DOHH2 (cell line): ENCODE measurements at regions not wholly inside any gene's neighbourhood (a gene's known extent, or its start where the extent isn't known, plus 50 kb on each side); places are given as distances from the start of the nearest gene placed in this dataset.

ENCODE experiments used
- H3F3A ChIP-seq: fragments of 200-600 bp; sonication (generic), shearing (Covaris generic); 2 replicates; pipeline ENCODE4 v1.6.0; 2016; ENCODE audit warnings: antibody characterized with exemption, mild to moderate bottlenecking; ENCODE audit not compliant: control insufficient read depth, insufficient read depth
- H3K27ac ChIP-seq: fragments of 200-600 bp; sonication (generic); 2 replicates; pipeline ENCODE4 v1.5.1; 2014; ENCODE audit warnings: low read depth, mild to moderate bottlenecking, low read length, moderate library complexity
- H3K27me3 ChIP-seq: fragments of 200-600 bp; sonication (generic); 2 replicates; pipeline ENCODE4 v1.6.1; 2014; ENCODE audit warnings: mild to moderate bottlenecking, low read length, mixed read lengths; ENCODE audit not compliant: control insufficient read depth
- H3K36me3 ChIP-seq: fragments of 200-600 bp; sonication (generic); 2 replicates; pipeline ENCODE4 v1.6.1; 2014; ENCODE audit warnings: mild to moderate bottlenecking, low read length, moderate library complexity, mixed read lengths; ENCODE audit not compliant: control insufficient read depth
- H3K4me1 ChIP-seq: fragments of 200-600 bp; sonication (generic); 2 replicates; pipeline ENCODE4 v1.6.1; 2014; ENCODE audit warnings: mild to moderate bottlenecking, low read length, mixed read lengths; ENCODE audit not compliant: control insufficient read depth
- H3K4me2 ChIP-seq: fragments of 200-600 bp; sonication (generic); 2 replicates; pipeline ENCODE4 v1.6.0; 2014; ENCODE audit warnings: mild to moderate bottlenecking, low read length, moderate library complexity
- H3K4me3 ChIP-seq: fragments of 200-600 bp; sonication (generic); 2 replicates; pipeline ENCODE4 v1.5.1; 2014; ENCODE audit warnings: mild to moderate bottlenecking, low read length, mixed read lengths
- H3K79me2 ChIP-seq: fragments of 200-600 bp; sonication (generic); 2 replicates; pipeline ENCODE4 v1.6.1; 2014; ENCODE audit warnings: mild to moderate bottlenecking, low read length, mixed read lengths; ENCODE audit not compliant: control insufficient read depth
- H3K9me2 ChIP-seq: fragments of 200-600 bp; sonication (generic); replicated peaks from 2 replicates; pipeline ENCODE4 v1.6.1; 2014; ENCODE audit warnings: mild to moderate bottlenecking, low read length, mixed read lengths; ENCODE audit not compliant: control insufficient read depth
- H3K9me3 ChIP-seq: fragments of 200-600 bp; sonication (generic); 2 replicates; pipeline ENCODE4 v1.6.1; 2014; ENCODE audit warnings: antibody characterized with exemption, low read length, mixed read lengths; ENCODE audit not compliant: control insufficient read depth, insufficient read depth
- H4K20me1 ChIP-seq: fragments of 200-600 bp; sonication (generic); 2 replicates; pipeline ENCODE4 v1.6.0; 2014; ENCODE audit warnings: low read depth, mild to moderate bottlenecking, antibody characterized with exemption, low read length, moderate library complexity; ENCODE audit not compliant: control insufficient read depth, insufficient read depth
- CTCF ChIP-seq: fragments of 200-600 bp; sonication (generic); IDR thresholded peaks from one replicate; pipeline ENCODE4 v1.5.1; 2014; ENCODE audit warnings: antibody characterized with exemption, mild to moderate bottlenecking, low read depth, low read length; ENCODE audit not compliant: poor library complexity, severe bottlenecking
- EZH2phosphoT487 ChIP-seq: fragments of 200-600 bp; sonication (generic); IDR thresholded peaks from 2 replicates; pipeline ENCODE4 v1.6.1; 2017; ENCODE audit warnings: borderline replicate concordance, mild to moderate bottlenecking, antibody characterized with exemption, low read length, moderate library complexity, mixed read lengths

- Histone ChIP-seq H3K27me3 (no peaks in the 10 kb centered on the region), H3K27ac (peak overlapping the region; percentile 54), H3K4me1 (peaks cover 82% of the 10 kb centered on the region), H3K4me3 (peak overlapping the region; percentile 8; the same call in 1 of the 2 replicates), H3K4me2 (peak overlapping the region; percentile 86), H3F3A (peaks cover 10% of the 10 kb centered on the region), H3K79me2 (peaks cover 31% of the 10 kb centered on the region), H4K20me1 (no peaks in the 10 kb centered on the region), H3K9me3 (no peaks in the 10 kb centered on the region), H3K36me3 (peaks cover 78% of the 10 kb centered on the region), H3K9me2 (no peaks in the 10 kb centered on the region)
- TF ChIP-seq CTCF (no peak), EZH2phosphoT487 (no peak)
Measured at GRCh38 chr5:124645396-124645795, 101.0 kb downstream of the ZNF608 start.

- no peaks in the 10 kb centered on the region for H3K9me3 ChIP-seq
- TF ChIP-seq EZH2phosphoT487: no peak
- TF ChIP-seq CTCF: no peak
- peaks cover 77% of the 10 kb centered on the region for H3K4me1 ChIP-seq
- no peaks in the 10 kb centered on the region for H3K27me3 ChIP-seq
- H3K4me3 ChIP-seq: no peak overlapping the region
- no peaks in the 10 kb centered on the region for H4K20me1 ChIP-seq
- peaks cover 31% of the 10 kb centered on the region for H3K79me2 ChIP-seq
- peaks cover 4% of the 10 kb centered on the region for H3F3A ChIP-seq
- H3K27ac ChIP-seq: no peak overlapping the region
- H3K4me2 ChIP-seq: no peak overlapping the region
- H3K36me3 ChIP-seq: peaks cover 84% of the 10 kb centered on the region
- H3K9me2 ChIP-seq: no peaks in the 10 kb centered on the region
Measured at GRCh38 chr5:124644582-124644981, 101.9 kb downstream of the ZNF608 start.

- Histone ChIP-seq H3K4me3 (no peak overlapping the region), H3F3A (peaks cover 1% of the 10 kb centered on the region), H3K36me3 (peaks cover 87% of the 10 kb centered on the region), H3K9me2 (no peaks in the 10 kb centered on the region), H3K4me1 (peaks cover 73% of the 10 kb centered on the region), H4K20me1 (no peaks in the 10 kb centered on the region), H3K4me2 (no peak overlapping the region), H3K27ac (no peak overlapping the region), H3K27me3 (no peaks in the 10 kb centered on the region), H3K9me3 (no peaks in the 10 kb centered on the region), H3K79me2 (peaks cover 29% of the 10 kb centered on the region)
- TF ChIP-seq EZH2phosphoT487 (no peak), CTCF (no peak)
Measured at GRCh38 chr5:124644138-124644537, 102.3 kb downstream of the ZNF608 start.
